A549 (cell line): ENCODE measurements at regions not wholly inside any gene's neighbourhood (a gene's known extent, or its start where the extent isn't known, plus 50 kb on each side); places are given as distances from the start of the nearest gene placed in this dataset.
A peak's percentile ranks its signal among the peaks of the same experiment; 100 is the strongest.

Experiments
- ATAC-seq, 2 experiments: fragments of 200-7000 bp in 1 of 2; fragments of >200 bp in 1 of 2; cut with Nextera tagmentation in 1 of 2; cut with Tn5 transposase in 1 of 2; 3 replicates each; pipeline versions ENCODE4 v1.8.0 to v1.9.1; 2018 to 2020; ENCODE audit warnings: mild to moderate bottlenecking in 1 of 2, moderate library complexity in 1 of 2
- CTCF ChIA-PET: fragments of 300-600 bp; sonication (Branson Sonifier 250); formaldehyde crosslinking; extraction: SDS; loops from one replicate; lab custom pipeline; 2021; ENCODE audit warnings: antibody characterized with exemption, inconsistent platforms; lab: Yijun Ruan, JAX
- POLR2A ChIA-PET: fragments of 350-600 bp; formaldehyde crosslinking; extraction: SDS; loops from one replicate; lab custom pipeline; 2021; ENCODE audit warnings: antibody characterized with exemption, inconsistent platforms; lab: Yijun Ruan, JAX
- DNase-seq, 2 experiments: peaks; one replicate each; pipeline versions ENCODE4 v3.0.0 to v3.0.0-alpha.2; 2011 to 2016; ENCODE audit warnings: low read depth in 1 of 2, low spot score in 1 of 2
- FAIRE-seq: peaks from 2 replicates; lab custom pipeline; 2011; peaks lifted over from hg19 to GRCh38; lab: Jason Lieb, UNC
- H3K27ac ChIP-seq, 2 experiments: fragments of >200 bp; sonication (Bioruptor Twin); formaldehyde crosslinking; 3 replicates each; pipeline ENCODE4 v1.5.1; 2016 to 2017
- H3K4me1 ChIP-seq: fragments of >200 bp; sonication (Bioruptor Twin); formaldehyde crosslinking; 3 replicates; pipeline ENCODE4 v1.6.1; 2016
- H3K4me2 ChIP-seq: fragments of >200 bp; sonication (Bioruptor Twin); formaldehyde crosslinking; 3 replicates; pipeline ENCODE4 v1.6.1; 2016
- H3K4me3 ChIP-seq: fragments of >200 bp; sonication (Bioruptor Twin); formaldehyde crosslinking; 3 replicates; pipeline ENCODE4 v1.5.1; 2016
- H3K9me3 ChIP-seq: fragments of >200 bp; sonication (Bioruptor Twin); formaldehyde crosslinking; 3 replicates; pipeline ENCODE4 v1.6.1; 2016
- CBX8 ChIP-seq: fragments of 200-600 bp; sonication (generic); IDR thresholded peaks from 2 replicates; pipeline ENCODE4 v1.6.1; 2016
- CEBPB ChIP-seq, 2 experiments: fragments of >200 bp in 1 of 2; sonication (Bioruptor Twin) in 1 of 2; formaldehyde crosslinking in 1 of 2; IDR thresholded peaks; 2 replicates each; pipeline ENCODE4 v1.6.1; 2012 to 2016
- EP300 ChIP-seq, 2 experiments: fragments of >200 bp; sonication (Bioruptor Twin); formaldehyde crosslinking; IDR thresholded peaks; 2 replicates in 1 of 2; 3 replicates in 1 of 2; pipeline ENCODE4 v1.6.1; 2016 to 2017
- ESRRA ChIP-seq: fragments of 150-350 bp; IDR thresholded peaks from 2 replicates; pipeline ENCODE4 v1.6.1; 2014; ENCODE audit warnings: mild to moderate bottlenecking, low read length, borderline replicate concordance
- FOSL2 ChIP-seq, 2 experiments: fragments of 450-650 bp in 1 of 2; fragments of >200 bp in 1 of 2; sonication (Bioruptor Twin) in 1 of 2; formaldehyde crosslinking; IDR thresholded peaks; 2 replicates each; pipeline versions ENCODE4 v1.5.0 to v1.6.1; 2016 to 2020; ENCODE audit warnings: mild to moderate bottlenecking in 1 of 2, moderate library complexity in 1 of 2
- FOXS1 ChIP-seq: fragments of 250-450 bp; sonication (Bioruptor Pico); IDR thresholded peaks from 2 replicates; pipeline ENCODE4 v1.5.0; 2020; ENCODE audit warnings: mild to moderate bottlenecking, moderate library complexity
- HOXB5 ChIP-seq: fragments of 250-450 bp; sonication (Bioruptor Pico); IDR thresholded peaks from 2 replicates; pipeline ENCODE4 v1.5.0; 2020; ENCODE audit warnings: mild to moderate bottlenecking, moderate library complexity
- JUNB ChIP-seq: fragments of >200 bp; sonication (Bioruptor Twin); formaldehyde crosslinking; IDR thresholded peaks from 2 replicates; pipeline ENCODE4 v1.6.1; 2016
- PHF8 ChIP-seq: fragments of 200-600 bp; sonication (generic); IDR thresholded peaks from 2 replicates; pipeline ENCODE4 v1.6.1; 2016; ENCODE audit warnings: low read depth, mild to moderate bottlenecking, antibody characterized with exemption, moderate library complexity, borderline replicate concordance
- POLR2A ChIP-seq: IDR thresholded peaks from 2 replicates; pipeline ENCODE4 v1.6.1; 2012; ENCODE audit warnings: mild to moderate bottlenecking, low read length
- POLR2AphosphoS2 ChIP-seq: conservative IDR thresholded peaks from 2 replicates; pipeline ENCODE4 v1.6.1; 2012; ENCODE audit warnings: low read length, improper control_type of control experiment, inconsistent platforms
- RARB ChIP-seq: fragments of 250-450 bp; sonication (Bioruptor Pico); IDR thresholded peaks from 2 replicates; pipeline ENCODE4 v1.8.0; 2021; ENCODE audit warnings: mild to moderate bottlenecking, moderate library complexity
- RCOR1 ChIP-seq: fragments of 150-350 bp; IDR thresholded peaks from 2 replicates; pipeline ENCODE4 v1.6.1; 2014; ENCODE audit warnings: antibody characterized with exemption, low read length, low read depth
- RNF2 ChIP-seq: fragments of 200-600 bp; sonication (generic); IDR thresholded peaks from 2 replicates; pipeline ENCODE4 v1.6.1; 2016; ENCODE audit warnings: low read depth, mild to moderate bottlenecking, antibody characterized with exemption, moderate library complexity, borderline replicate concordance
- SMC3 ChIP-seq: fragments of >200 bp; sonication (Bioruptor Twin); formaldehyde crosslinking; IDR thresholded peaks from 3 replicates; pipeline ENCODE4 v1.6.1; 2018; ENCODE audit warnings: inconsistent platforms
- SREBF2 ChIP-seq: fragments of 450-650 bp; IDR thresholded peaks from 2 replicates; pipeline ENCODE4 v1.6.1; 2014; ENCODE audit warnings: mild to moderate bottlenecking, moderate library complexity
- TFCP2L1 ChIP-seq: fragments of 250-450 bp; sonication (Bioruptor Pico); IDR thresholded peaks from 2 replicates; pipeline ENCODE4 v1.5.0; 2021; ENCODE audit warnings: mild to moderate bottlenecking
- TP53 ChIP-seq: fragments of 250-450 bp; sonication (Bioruptor Pico); IDR thresholded peaks from 2 replicates; pipeline ENCODE4 v1.5.0; 2021; ENCODE audit warnings: mild to moderate bottlenecking, moderate library complexity
- ZC3H11A ChIP-seq: fragments of 450-650 bp; IDR thresholded peaks from 2 replicates; pipeline ENCODE4 v1.6.1; 2014; ENCODE audit warnings: antibody characterized with exemption, mild to moderate bottlenecking
- WGBS: methylation state at CpG from one replicate; pipeline ENCODE4 v1.1.6; 2017; ENCODE audit errors: missing lambda C conversion rate; 5-methylcytosine and 5-hydroxymethylcytosine counted together
- TF ChIP-seq, protein P1 (sequence below): fragments of >200 bp; sonication (Bioruptor Twin); formaldehyde crosslinking; IDR thresholded peaks from 2 replicates; pipeline ENCODE4 v1.6.1; 2016
- TF ChIP-seq, protein P2 (sequence below): IDR thresholded peaks from 2 replicates; pipeline ENCODE4 v1.6.1; 2012
- TF ChIP-seq, protein P3 (sequence below): fragments of >200 bp; sonication (Bioruptor Twin); formaldehyde crosslinking; IDR thresholded peaks from 3 replicates; pipeline ENCODE4 v1.6.1; 2016

DNA sequence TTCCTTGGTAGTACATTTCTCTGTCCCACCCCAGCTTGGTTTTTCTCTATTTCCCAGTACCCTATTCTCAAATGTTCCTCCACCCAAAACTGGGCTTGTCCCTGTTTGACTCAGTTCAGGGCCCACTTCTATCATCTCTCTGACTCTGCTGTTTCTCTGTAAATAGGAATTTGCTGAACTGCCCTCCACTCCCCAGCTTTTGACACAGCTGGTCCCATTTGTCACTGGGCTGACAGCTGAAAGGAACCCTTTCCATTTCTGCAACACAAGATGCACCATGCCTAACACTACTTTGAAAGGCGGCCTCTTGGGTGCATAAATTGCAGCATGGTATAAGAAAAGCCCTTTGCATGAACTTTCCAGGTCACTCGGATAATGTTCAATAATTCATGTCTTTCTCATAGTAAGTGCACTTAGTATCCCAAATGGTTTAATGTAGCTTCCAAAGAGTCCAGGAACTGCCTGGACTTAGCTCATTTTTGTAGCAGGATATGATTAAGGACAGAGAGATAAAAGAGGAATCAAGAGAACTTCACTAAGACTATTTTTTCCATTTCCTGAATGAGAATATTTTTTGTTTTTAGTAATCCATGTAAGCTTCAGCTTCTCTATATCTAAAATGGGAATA, 256.7 kb downstream of the CDH11 start:
- no peak for ATAC-seq

DNA sequence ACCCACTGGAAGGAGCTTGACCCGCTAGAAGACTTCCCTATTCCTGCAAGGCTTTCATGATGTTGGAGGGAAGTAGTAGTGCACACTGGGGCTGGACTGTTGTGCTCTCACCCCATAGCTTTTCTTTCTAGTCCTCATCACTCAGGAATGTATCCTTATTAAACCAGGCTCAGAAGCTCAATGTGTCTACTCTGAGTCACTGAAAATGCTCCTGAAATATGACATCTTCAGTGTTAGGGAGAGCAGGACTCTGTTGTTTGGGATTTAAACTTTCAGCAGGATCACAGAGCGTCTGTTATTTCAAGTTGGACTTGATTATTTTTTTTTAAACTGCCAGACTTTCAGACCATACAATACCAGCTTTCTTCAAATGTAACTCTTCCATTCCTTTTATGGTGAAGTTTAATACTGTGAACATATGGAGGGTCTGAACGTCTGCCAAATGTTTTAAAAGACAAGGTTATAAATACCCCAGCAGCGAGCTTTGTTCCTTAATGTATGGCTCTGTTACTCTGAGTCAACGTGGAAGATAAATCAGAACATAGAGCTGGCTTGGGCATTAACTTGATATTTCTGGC, 257.5 kb downstream of the CDH11 start:
- no peak overlapping the region for H3K4me2 ChIP-seq
- TF ChIP-seq POLR2A, result no peak
- no peak for TF ChIP-seq FOXS1 (CRISPR knock-in tag)
- TF ChIP-seq SMC3, result no peak
- no peak for TF ChIP-seq HOXB5 (CRISPR knock-in tag)
- TF ChIP-seq ESRRA, result no peak
- 0 out of 6 replicates have a peak, but pooled peaks of 1 of the 2 experiments have one; percentile 47 for ATAC-seq
- POLR2A ChIA-PET, result no interaction called here
- CTCF ChIA-PET, result interaction anchor here (1.5 kb wide), 1 partner anchor 23 kb away, joined by 3 read pairs; no protein-coding TSS in a partner anchor
- no peak overlapping the region for H3K27ac ChIP-seq
- FAIRE-seq, result no peak
- H3K4me3 ChIP-seq, result no peak overlapping the region
- WGBS, result under 1% methylated on average over 5 of the region's 5 CpGs
- H3K4me1 ChIP-seq, result no peaks in the 10 kb centered on the region
- H3K9me3 ChIP-seq, result no peaks in the 10 kb centered on the region
- DNase-seq, result no peak

More for the DNA sequence above, 256.7 kb downstream of the CDH11 start:
- 0% methylated on average over 2 of the region's 2 CpGs for WGBS
- no peak for DNase-seq
- no peak for FAIRE-seq
- Histone ChIP-seq H3K4me2 (no peak overlapping the region), H3K4me3 (no peak overlapping the region), H3K27ac (no peak overlapping the region), H3K4me1 (no peaks in the 10 kb centered on the region), H3K9me3 (no peaks in the 10 kb centered on the region)
- POLR2A ChIA-PET, result no interaction called here
- CTCF ChIA-PET, result interaction anchor here (1.5 kb wide), 1 partner anchor 22 kb away, joined by 3 read pairs; no protein-coding TSS in a partner anchor
- no peak for TF ChIP-seq TFCP2L1 (CRISPR knock-in tag)

DNA sequence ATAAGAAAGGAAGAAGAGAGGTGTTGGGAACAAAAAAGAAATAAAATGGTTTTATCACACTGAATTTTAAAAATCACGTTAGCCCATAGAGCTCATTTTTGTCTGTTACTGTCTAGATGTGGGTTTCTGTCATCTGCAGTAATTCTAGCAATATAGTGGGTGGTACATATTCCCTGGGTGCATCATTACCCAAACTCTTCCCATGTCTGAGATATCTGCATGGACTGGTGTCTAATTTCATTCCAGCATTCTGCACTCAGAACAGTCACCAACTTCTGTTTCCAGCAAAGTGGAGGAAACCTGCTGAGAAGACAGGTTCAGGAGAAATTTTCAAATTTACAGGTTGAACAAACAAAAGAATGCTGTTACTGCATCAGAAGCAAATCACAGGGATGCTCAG, 263.8 kb downstream of the CDH11 start:
- CTCF ChIA-PET, result no interaction called here
- 3% methylated on average over 1 of the region's 1 CpG for WGBS
- TF ChIP-seq, protein P1, sequence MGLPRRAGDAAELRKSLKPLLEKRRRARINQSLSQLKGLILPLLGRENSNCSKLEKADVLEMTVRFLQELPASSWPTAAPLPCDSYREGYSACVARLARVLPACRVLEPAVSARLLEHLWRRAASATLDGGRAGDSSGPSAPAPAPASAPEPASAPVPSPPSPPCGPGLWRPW, result no peak
- TF ChIP-seq FOXS1 (CRISPR knock-in tag) (no peak), JUNB (no peak)
- TF ChIP-seq, all 56 proteins: peak for 0
- Histone ChIP-seq H3K4me2 (no peak overlapping the region), H3K9me3 (no peaks in the 10 kb centered on the region), H3K4me1 (no peaks in the 10 kb centered on the region), H3K27ac (no peak overlapping the region), H3K4me3 (no peak overlapping the region)
- no peak for FAIRE-seq
- DNase-seq, result no peak
- no peak for ATAC-seq
- POLR2A ChIA-PET, result no interaction called here

DNA sequence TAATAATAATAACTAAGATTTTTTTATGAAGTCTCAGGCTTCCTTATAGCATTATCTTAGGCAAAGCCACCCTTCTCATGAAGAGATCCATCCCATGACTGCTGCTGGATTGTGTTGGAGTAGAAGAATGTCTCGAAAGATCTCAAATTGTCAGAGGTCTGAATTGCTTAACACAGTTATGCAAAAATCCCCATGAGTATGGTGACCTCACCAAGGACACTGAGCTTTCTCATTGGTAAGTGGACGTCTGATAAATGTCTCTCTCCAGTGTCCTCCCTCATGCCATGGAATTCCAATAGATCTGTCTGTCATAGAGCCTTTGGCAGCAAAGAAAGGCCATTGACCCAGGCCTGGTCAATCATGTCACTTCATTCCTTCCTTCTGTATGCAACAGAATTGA, 264.5 kb downstream of the CDH11 start:
- no peaks in the 10 kb centered on the region for H3K9me3 ChIP-seq
- FAIRE-seq (no peak), DNase-seq (no peak), ATAC-seq (no peak)
- ChIA-PET POLR2A (no interaction called here), CTCF (no interaction called here)
- H3K4me1 ChIP-seq, result no peaks in the 10 kb centered on the region
- WGBS, result 3% methylated on average over 2 of the region's 2 CpGs
- TF ChIP-seq EP300 (IDR thresholded peaks at IDR 0.05) (no peak), CBX8 (no peak), POLR2AphosphoS2 (no peak), RARB (CRISPR knock-in tag) (no peak), PHF8 (no peak), FOXS1 (CRISPR knock-in tag) (no peak), TP53 (CRISPR knock-in tag) (no peak), RNF2 (no peak), RCOR1 (no peak), JUNB (no peak), FOSL2 (IDR thresholded peaks at IDR 0.05) (no peak), FOSL2 (CRISPR knock-in tag; IDR thresholded peaks at IDR 0.05) (no peak), ZC3H11A (no peak), TFCP2L1 (CRISPR knock-in tag) (no peak), CEBPB (IDR thresholded peaks at IDR 0.05) (no peak), SREBF2 (no peak), SMC3 (no peak)
- TF ChIP-seq, protein P2, sequence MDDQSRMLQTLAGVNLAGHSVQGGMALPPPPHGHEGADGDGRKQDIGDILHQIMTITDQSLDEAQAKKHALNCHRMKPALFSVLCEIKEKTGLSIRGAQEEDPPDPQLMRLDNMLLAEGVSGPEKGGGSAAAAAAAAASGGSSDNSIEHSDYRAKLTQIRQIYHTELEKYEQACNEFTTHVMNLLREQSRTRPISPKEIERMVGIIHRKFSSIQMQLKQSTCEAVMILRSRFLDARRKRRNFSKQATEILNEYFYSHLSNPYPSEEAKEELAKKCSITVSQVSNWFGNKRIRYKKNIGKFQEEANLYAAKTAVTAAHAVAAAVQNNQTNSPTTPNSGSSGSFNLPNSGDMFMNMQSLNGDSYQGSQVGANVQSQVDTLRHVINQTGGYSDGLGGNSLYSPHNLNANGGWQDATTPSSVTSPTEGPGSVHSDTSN, result no peak
- TF ChIP-seq, protein P3, sequence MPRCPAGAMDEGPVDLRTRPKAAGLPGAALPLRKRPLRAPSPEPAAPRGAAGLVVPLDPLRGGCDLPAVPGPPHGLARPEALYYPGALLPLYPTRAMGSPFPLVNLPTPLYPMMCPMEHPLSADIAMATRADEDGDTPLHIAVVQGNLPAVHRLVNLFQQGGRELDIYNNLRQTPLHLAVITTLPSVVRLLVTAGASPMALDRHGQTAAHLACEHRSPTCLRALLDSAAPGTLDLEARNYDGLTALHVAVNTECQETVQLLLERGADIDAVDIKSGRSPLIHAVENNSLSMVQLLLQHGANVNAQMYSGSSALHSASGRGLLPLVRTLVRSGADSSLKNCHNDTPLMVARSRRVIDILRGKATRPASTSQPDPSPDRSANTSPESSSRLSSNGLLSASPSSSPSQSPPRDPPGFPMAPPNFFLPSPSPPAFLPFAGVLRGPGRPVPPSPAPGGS, result no peak
- TF ChIP-seq, protein P1, result no peak
- no peak overlapping the region for H3K27ac ChIP-seq
- no peak overlapping the region for H3K4me3 ChIP-seq
- H3K4me2 ChIP-seq, result no peak overlapping the region
